DMS153 (cell line): ENCODE measurements at regions not wholly inside any gene's neighbourhood (a gene's known extent, or its start where the extent isn't known, plus 50 kb on each side); places are given as distances from the start of the nearest gene placed in this dataset.
"Not testable (repeated sequence)": the region's sequence is repeated elsewhere in the genome, so short reads cannot be mapped to it uniquely, and the experiment has no call there.

Source experiments
- DNase-seq: peaks from one replicate; lab custom pipeline; 2025; lab: John Stamatoyannopoulos, UW

- no peak for DNase-seq
Measured at GRCh38 chr2:48043746-48044145, 137.4 kb upstream of the FBXO11 start.

GRCh38 chr2:48045613-48046012 lies 139.3 kb upstream of the FBXO11 start:
- no peak for DNase-seq

- no peak for DNase-seq
Measured at GRCh38 chr2:48048476-48049171, 142.3 kb upstream of the FBXO11 start.

GRCh38 chr2:48049371-48049770 lies 143.1 kb upstream of the FBXO11 start:
- no peak for DNase-seq

GRCh38 chr2:48050711-48051110 lies 144.4 kb upstream of the FBXO11 start:
- DNase-seq, result no peak

- DNase-seq, result no peak
Measured at GRCh38 chr2:48059975-48060374, 153.7 kb upstream of the FBXO11 start.

- not testable (repeated sequence) for DNase-seq
Measured at GRCh38 chr2:48061656-48062055, 155.4 kb upstream of the FBXO11 start.

GRCh38 chr2:48065096-48065495 lies 158.8 kb upstream of the FBXO11 start:
- no peak for DNase-seq

GRCh38 chr2:48066000-48066399 lies 159.7 kb upstream of the FBXO11 start:
- no peak for DNase-seq

- no peak for DNase-seq
Measured at GRCh38 chr2:48069769-48070168, 163.5 kb upstream of the FBXO11 start.

- no peak for DNase-seq
Measured at GRCh38 chr2:48070415-48070814, 164.1 kb upstream of the FBXO11 start.

- DNase-seq, result no peak
Measured at GRCh38 chr2:48072583-48072982, 166.3 kb upstream of the FBXO11 start.

GRCh38 chr2:48075631-48076030 lies 169.3 kb upstream of the FBXO11 start:
- no peak for DNase-seq

GRCh38 chr2:48080534-48081316 lies 174.4 kb upstream of the FBXO11 start:
- DNase-seq, result no peak

GRCh38 chr2:48081317-48081628 lies 175.0 kb upstream of the FBXO11 start:
- DNase-seq, result no peak

GRCh38 chr2:48085888-48086287 lies 179.6 kb upstream of the FBXO11 start:
- no peak for DNase-seq

GRCh38 chr2:48088994-48089393 lies 182.7 kb upstream of the FBXO11 start:
- DNase-seq, result no peak

- no peak for DNase-seq
Measured at GRCh38 chr2:48089644-48090043, 183.3 kb upstream of the FBXO11 start.

GRCh38 chr2:48092846-48093803 lies 186.8 kb upstream of the FBXO11 start:
- no peak for DNase-seq

- DNase-seq, result not testable (repeated sequence)
Measured at GRCh38 chr2:48096765-48097164, 190.5 kb upstream of the FBXO11 start.

GRCh38 chr2:48098539-48098938 lies 192.2 kb upstream of the FBXO11 start:
- DNase-seq, result no peak

GRCh38 chr2:48104418-48104817 lies 198.1 kb upstream of the FBXO11 start:
- DNase-seq, result no peak

- DNase-seq, result no peak
Measured at GRCh38 chr2:48105848-48106247, 199.6 kb upstream of the FBXO11 start.
